Peyer's patch (tissue), 4 donors: ENCODE measurements at regions not wholly inside any gene's neighbourhood (a gene's known extent, or its start where the extent isn't known, plus 50 kb on each side); places are given as distances from the start of the nearest gene placed in this dataset.

Source experiments
- DNase-seq, 3 donors: peaks; one replicate each; pipeline ENCODE4 v3.0.0-alpha.2; 2017 to 2019
- H3K27ac ChIP-seq, 4 donors: fragments of 200-600 bp; sonication (generic); one replicate each; pipeline ENCODE4 v1.5.1; 2016 to 2019
- H3K27me3 ChIP-seq, 2 donors: fragments of 200-600 bp; sonication (generic); one replicate each; pipeline ENCODE4 v1.5.1; 2019
- H3K36me3 ChIP-seq, 3 donors: fragments of 200-600 bp; sonication (generic); one replicate each; pipeline ENCODE4 v1.5.1; 2016 to 2019
- H3K4me1 ChIP-seq, 4 donors: fragments of 200-600 bp; sonication (generic); one replicate each; pipeline ENCODE4 v1.5.1; 2016 to 2019
- H3K4me3 ChIP-seq, 4 donors: fragments of 200-600 bp; sonication (generic); 1 replicate in 3 of 4; 2 replicates in 1 of 4; pipeline ENCODE4 v1.5.1; 2016 to 2019; ENCODE audit warnings: mild to moderate bottlenecking in 1 of 4
- H3K9me3 ChIP-seq, 4 donors: fragments of 200-600 bp; sonication (generic); one replicate each; pipeline ENCODE4 v1.5.1; 2016 to 2019; ENCODE audit warnings: mild to moderate bottlenecking in 1 of 4
- POLR2A ChIP-seq, 2 donors: fragments of 450-650 bp; IDR thresholded peaks; one replicate each; pipeline ENCODE4 v1.5.1; 2017; ENCODE audit warnings: antibody characterized with exemption in 2 of 2, mild to moderate bottlenecking in 2 of 2, moderate library complexity in 2 of 2
- TF ChIP-seq, protein P1 (sequence below), 6 experiments: fragments of 450-650 bp in 4 of 6; fragments of 200-600 bp in 2 of 6; sonication (generic) in 1 of 6; IDR thresholded peaks; one replicate each; pipeline ENCODE4 v1.5.1; 2017 to 2019; ENCODE audit warnings: antibody characterized with exemption in 6 of 6, mild to moderate bottlenecking in 3 of 6, moderate library complexity in 1 of 6

GRCh38 chrX:95218976-95219375 lies 1465.7 kb upstream of the DIAPH2 start:
- H3K4me3 ChIP-seq: no peak overlapping the region
- DNase-seq: no peak
- no peak overlapping the region for H3K27ac ChIP-seq
- no peaks in the 10 kb centered on the region for H3K27me3 ChIP-seq
- no peaks in the 10 kb centered on the region for H3K9me3 ChIP-seq
- no peaks in the 10 kb centered on the region for H3K4me1 ChIP-seq
- H3K36me3 ChIP-seq: no peaks in the 10 kb centered on the region
- TF ChIP-seq POLR2A (IDR thresholded peaks at IDR 0.05): no peak
- TF ChIP-seq, protein P1, sequence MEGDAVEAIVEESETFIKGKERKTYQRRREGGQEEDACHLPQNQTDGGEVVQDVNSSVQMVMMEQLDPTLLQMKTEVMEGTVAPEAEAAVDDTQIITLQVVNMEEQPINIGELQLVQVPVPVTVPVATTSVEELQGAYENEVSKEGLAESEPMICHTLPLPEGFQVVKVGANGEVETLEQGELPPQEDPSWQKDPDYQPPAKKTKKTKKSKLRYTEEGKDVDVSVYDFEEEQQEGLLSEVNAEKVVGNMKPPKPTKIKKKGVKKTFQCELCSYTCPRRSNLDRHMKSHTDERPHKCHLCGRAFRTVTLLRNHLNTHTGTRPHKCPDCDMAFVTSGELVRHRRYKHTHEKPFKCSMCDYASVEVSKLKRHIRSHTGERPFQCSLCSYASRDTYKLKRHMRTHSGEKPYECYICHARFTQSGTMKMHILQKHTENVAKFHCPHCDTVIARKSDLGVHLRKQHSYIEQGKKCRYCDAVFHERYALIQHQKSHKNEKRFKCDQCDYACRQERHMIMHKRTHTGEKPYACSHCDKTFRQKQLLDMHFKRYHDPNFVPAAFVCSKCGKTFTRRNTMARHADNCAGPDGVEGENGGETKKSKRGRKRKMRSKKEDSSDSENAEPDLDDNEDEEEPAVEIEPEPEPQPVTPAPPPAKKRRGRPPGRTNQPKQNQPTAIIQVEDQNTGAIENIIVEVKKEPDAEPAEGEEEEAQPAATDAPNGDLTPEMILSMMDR (IDR thresholded peaks at IDR 0.05): no peak

GRCh38 chrX:95248386-95248785 lies 1436.3 kb upstream of the DIAPH2 start:
- Histone ChIP-seq H3K36me3 (no peaks in the 10 kb centered on the region), H3K27ac (no peak overlapping the region), H3K9me3 (no peaks in the 10 kb centered on the region), H3K4me1 (no peaks in the 10 kb centered on the region), H3K4me3 (no peak overlapping the region), H3K27me3 (no peaks in the 10 kb centered on the region)
- DNase-seq: no peak
- TF ChIP-seq, protein P1 (IDR thresholded peaks at IDR 0.05): no peak
- TF ChIP-seq POLR2A (IDR thresholded peaks at IDR 0.05): no peak

DNA sequence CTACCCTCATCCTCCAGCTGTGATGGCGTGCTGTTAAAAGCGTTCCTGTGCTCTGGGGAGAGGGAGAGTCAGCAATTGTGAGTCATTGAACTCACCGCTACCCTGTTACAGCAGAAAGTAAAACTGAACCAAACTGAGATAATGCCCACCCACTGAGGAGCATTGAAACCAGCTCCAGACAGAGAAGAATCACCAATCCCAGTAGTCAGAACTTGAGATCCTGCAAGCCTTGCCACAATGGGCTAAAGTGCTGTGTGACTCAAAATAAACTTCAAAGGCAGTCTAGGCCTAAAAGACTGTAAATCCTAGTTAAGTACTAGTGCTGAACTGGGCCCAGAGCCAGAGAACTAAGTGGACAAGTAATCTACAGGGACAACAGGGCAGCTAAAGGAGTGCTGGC lies 1394.2 kb upstream of the DIAPH2 start:
- Histone ChIP-seq H3K36me3 (no peaks in the 10 kb centered on the region), H3K27me3 (no peaks in the 10 kb centered on the region), H3K27ac (no peak overlapping the region), H3K4me1 (no peaks in the 10 kb centered on the region), H3K4me3 (no peak overlapping the region), H3K9me3 (no peaks in the 10 kb centered on the region)
- DNase-seq: no peak
- no peak for TF ChIP-seq POLR2A (IDR thresholded peaks at IDR 0.05)
- TF ChIP-seq, protein P1 (IDR thresholded peaks at IDR 0.05): no peak

- Histone ChIP-seq H3K27me3 (no peaks in the 10 kb centered on the region), H3K9me3 (no peaks in the 10 kb centered on the region), H3K36me3 (no peaks in the 10 kb centered on the region), H3K27ac (no peak overlapping the region), H3K4me3 (no peak overlapping the region), H3K4me1 (no peaks in the 10 kb centered on the region)
- TF ChIP-seq, protein P1 (IDR thresholded peaks at IDR 0.05): no peak
- TF ChIP-seq POLR2A (IDR thresholded peaks at IDR 0.05): no peak
- no peak for DNase-seq
Measured at GRCh38 chrX:95291561-95291960, 1393.1 kb upstream of the DIAPH2 start.

- no peak for TF ChIP-seq POLR2A (IDR thresholded peaks at IDR 0.05)
- TF ChIP-seq, protein P1 (IDR thresholded peaks at IDR 0.05): no peak
- no peak overlapping the region for H3K4me3 ChIP-seq
- no peaks in the 10 kb centered on the region for H3K4me1 ChIP-seq
- H3K36me3 ChIP-seq: no peaks in the 10 kb centered on the region
- no peaks in the 10 kb centered on the region for H3K27me3 ChIP-seq
- DNase-seq: no peak
- no peaks in the 10 kb centered on the region for H3K9me3 ChIP-seq
- H3K27ac ChIP-seq: no peak overlapping the region
Measured at GRCh38 chrX:95318882-95319281, 1365.8 kb upstream of the DIAPH2 start.

GRCh38 chrX:95325185-95325584 lies 1359.5 kb upstream of the DIAPH2 start:
- Histone ChIP-seq H3K4me3 (no peak overlapping the region), H3K9me3 (no peaks in the 10 kb centered on the region), H3K27me3 (no peaks in the 10 kb centered on the region), H3K27ac (no peak overlapping the region), H3K4me1 (no peaks in the 10 kb centered on the region), H3K36me3 (no peaks in the 10 kb centered on the region)
- no peak for DNase-seq
- no peak for TF ChIP-seq POLR2A (IDR thresholded peaks at IDR 0.05)
- TF ChIP-seq, protein P1 (IDR thresholded peaks at IDR 0.05): no peak
